Activated naive CD4-positive, alpha-beta T cell treated with anti-CD3 and anti-CD28 coated beads, Interleukin-2, amount 50 U/mL, for 24 hours (primary cell): ENCODE measurements at regions not wholly inside any gene's neighbourhood (a gene's known extent, or its start where the extent isn't known, plus 50 kb on each side); places are given as distances from the start of the nearest gene placed in this dataset.
"Not testable (repeated sequence)": the region's sequence is repeated elsewhere in the genome, so short reads cannot be mapped to it uniquely, and the experiment has no call there.

Experiments
- H3K27ac Mint-ChIP-seq: one replicate; pipeline ENCODE4 v1.8.0; 2021; ENCODE audit warnings: mild to moderate bottlenecking, mixed read lengths
- H3K27me3 Mint-ChIP-seq: one replicate; pipeline ENCODE4 v1.8.0; 2021; ENCODE audit warnings: mixed read lengths
- H3K36me3 Mint-ChIP-seq: one replicate; pipeline ENCODE4 v1.8.0; 2021; ENCODE audit warnings: mixed read lengths
- H3K4me1 Mint-ChIP-seq: one replicate; pipeline ENCODE4 v1.8.0; 2021; ENCODE audit warnings: mixed read lengths
- H3K4me3 Mint-ChIP-seq: one replicate; pipeline ENCODE4 v1.8.0; 2021; ENCODE audit warnings: mild to moderate bottlenecking, mixed read lengths
- H3K9me3 Mint-ChIP-seq: one replicate; pipeline ENCODE4 v1.8.0; 2021; ENCODE audit warnings: mixed read lengths

DNA sequence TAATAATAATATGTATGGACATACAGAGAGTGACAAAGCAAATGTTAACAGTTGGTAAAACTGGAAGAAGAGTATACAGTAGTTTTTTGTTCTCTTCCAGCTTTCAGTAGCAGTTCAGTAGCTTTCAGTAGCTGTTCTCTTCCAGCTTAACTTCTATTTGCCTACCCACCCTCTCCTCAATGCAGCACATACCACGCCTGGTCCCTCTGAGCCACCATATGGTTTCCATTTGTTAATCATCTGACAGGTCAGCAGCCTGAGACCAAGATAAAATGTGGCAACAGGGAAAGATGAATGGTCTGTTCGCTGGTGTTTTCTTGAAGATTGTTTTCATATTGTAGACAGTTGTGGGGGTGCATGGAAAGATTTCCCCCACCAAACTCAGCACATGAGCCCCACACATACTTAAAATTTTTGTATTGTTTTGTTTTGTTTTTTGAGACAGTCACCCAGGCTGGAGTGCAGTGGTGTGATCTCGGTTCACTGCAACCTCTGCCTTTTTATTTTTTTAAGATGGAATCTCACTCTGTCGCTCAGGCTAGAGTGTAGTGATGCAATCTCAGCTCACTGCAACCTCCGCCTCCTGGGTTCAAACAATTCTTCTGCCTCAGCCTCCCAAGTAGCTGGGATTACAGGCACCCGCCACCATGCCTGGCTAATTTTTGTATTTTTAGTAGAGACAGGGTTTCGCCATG, 56.8 kb downstream of the ATP6V0E2 start:
- H3K36me3 Mint-ChIP-seq, H3K4me3 Mint-ChIP-seq, H3K9me3 Mint-ChIP-seq, H3K27ac Mint-ChIP-seq, H3K27me3 Mint-ChIP-seq, H3K4me1 Mint-ChIP-seq: not testable (repeated sequence)

DNA sequence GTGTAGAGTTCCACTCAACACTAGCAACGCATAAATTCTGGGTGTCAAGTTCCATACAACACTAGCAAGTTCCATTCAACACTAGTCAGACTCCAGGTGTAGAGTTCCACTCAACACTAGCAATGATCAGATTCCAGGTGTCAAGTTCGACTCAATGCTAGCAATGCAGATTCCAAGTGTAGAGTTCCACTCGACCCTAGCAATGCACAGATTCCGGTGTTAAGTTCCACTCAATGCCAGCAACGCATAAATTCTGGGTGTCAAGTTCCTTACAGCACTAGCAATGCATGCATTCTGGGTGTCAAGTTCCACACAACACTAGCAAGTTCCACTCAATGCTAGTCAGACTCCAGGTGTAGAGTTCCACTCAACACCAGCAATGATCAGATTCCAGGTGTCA, 60.0 kb downstream of the ATP6V0E2 start:
- not testable (repeated sequence) for H3K4me1 Mint-ChIP-seq, H3K36me3 Mint-ChIP-seq, H3K4me3 Mint-ChIP-seq, H3K27ac Mint-ChIP-seq, H3K27me3 Mint-ChIP-seq, H3K9me3 Mint-ChIP-seq

DNA sequence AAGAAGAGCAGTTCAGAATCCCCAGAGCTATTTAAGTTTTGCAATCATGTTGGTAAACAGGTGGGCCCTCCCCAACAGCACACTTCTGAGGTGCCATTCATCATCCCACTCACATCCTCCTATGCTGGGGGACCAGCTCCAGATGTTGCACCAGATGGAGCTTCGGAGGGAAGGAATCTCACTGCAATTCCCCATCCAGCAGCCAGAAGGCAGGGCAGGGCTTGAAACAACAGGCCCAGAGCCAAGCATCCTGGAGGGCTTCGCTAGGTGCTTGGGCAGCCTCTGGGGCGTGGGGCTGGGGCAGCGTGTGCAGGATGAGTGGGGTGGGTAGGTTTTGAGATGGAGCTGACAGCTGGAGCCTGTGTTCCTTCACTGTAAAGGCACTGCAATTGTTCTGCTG, 73.6 kb downstream of the ATP6V0E2 start:
- not testable (repeated sequence) for H3K27me3 Mint-ChIP-seq, H3K36me3 Mint-ChIP-seq

DNA sequence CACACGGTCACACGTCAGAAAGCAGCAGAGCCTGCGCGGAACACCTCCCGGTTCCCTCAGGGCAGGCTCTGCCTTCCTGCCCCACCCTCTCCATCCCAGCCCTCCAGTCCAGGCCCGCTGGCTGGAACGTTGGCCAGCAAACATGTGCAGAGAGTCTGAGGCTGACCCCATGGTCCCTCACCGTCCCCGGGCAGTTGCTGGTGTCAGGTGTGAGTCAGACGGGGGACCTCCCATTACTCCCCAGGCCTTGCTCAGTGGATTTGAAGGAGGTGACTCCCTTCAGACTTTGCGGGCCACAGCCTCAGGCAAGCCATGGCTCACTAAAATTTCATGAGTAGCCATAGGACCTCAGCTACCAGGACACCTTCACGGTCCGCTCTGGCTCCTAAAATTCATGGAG, 74.7 kb downstream of the ATP6V0E2 start:
- H3K27ac Mint-ChIP-seq, H3K4me1 Mint-ChIP-seq, H3K9me3 Mint-ChIP-seq, H3K36me3 Mint-ChIP-seq, H3K4me3 Mint-ChIP-seq, H3K27me3 Mint-ChIP-seq: not testable (repeated sequence)

More for the DNA sequence above, 73.6 kb downstream of the ATP6V0E2 start:
- not testable (repeated sequence) for H3K4me3 Mint-ChIP-seq, H3K9me3 Mint-ChIP-seq, H3K27ac Mint-ChIP-seq, H3K4me1 Mint-ChIP-seq

GRCh38 chr7:149949863-149950577, 76.3 kb downstream of the ATP6V0E2 start:
- not testable (repeated sequence) for H3K4me1 Mint-ChIP-seq, H3K36me3 Mint-ChIP-seq, H3K9me3 Mint-ChIP-seq, H3K27me3 Mint-ChIP-seq, H3K4me3 Mint-ChIP-seq, H3K27ac Mint-ChIP-seq

GRCh38 chr7:149950578-149950924, 76.8 kb downstream of the ATP6V0E2 start:
- not testable (repeated sequence) for H3K36me3 Mint-ChIP-seq, H3K27me3 Mint-ChIP-seq, H3K27ac Mint-ChIP-seq, H3K9me3 Mint-ChIP-seq, H3K4me3 Mint-ChIP-seq, H3K4me1 Mint-ChIP-seq

GRCh38 chr7:149951579-149951978, 77.8 kb downstream of the ATP6V0E2 start:
- H3K27ac Mint-ChIP-seq, H3K36me3 Mint-ChIP-seq, H3K27me3 Mint-ChIP-seq, H3K4me1 Mint-ChIP-seq, H3K9me3 Mint-ChIP-seq, H3K4me3 Mint-ChIP-seq: not testable (repeated sequence)

DNA sequence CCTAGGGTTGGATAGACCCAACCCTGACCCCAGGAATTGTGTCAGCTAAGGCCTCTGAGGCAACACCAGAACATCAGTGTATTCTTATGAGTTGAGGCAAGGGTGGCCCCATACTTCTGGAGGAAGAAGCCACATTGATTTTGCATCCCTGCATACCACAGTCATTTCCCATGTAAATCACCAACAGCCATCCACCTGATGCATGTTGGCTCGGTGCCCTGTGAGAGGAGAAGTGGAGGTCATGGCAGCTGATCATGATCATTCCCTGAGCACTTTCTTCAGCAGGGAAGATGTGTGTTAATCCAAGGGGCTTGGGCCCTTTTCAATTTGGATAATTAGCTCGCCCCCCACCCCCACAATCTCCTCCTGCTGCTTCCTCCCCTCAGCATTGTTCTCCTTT, 85.1 kb downstream of the ATP6V0E2 start:
- H3K27ac Mint-ChIP-seq, H3K4me3 Mint-ChIP-seq, H3K9me3 Mint-ChIP-seq, H3K36me3 Mint-ChIP-seq, H3K27me3 Mint-ChIP-seq: not testable (repeated sequence)
- H3K4me1 Mint-ChIP-seq, result peaks cover 21% of the 10 kb centered on the region

DNA sequence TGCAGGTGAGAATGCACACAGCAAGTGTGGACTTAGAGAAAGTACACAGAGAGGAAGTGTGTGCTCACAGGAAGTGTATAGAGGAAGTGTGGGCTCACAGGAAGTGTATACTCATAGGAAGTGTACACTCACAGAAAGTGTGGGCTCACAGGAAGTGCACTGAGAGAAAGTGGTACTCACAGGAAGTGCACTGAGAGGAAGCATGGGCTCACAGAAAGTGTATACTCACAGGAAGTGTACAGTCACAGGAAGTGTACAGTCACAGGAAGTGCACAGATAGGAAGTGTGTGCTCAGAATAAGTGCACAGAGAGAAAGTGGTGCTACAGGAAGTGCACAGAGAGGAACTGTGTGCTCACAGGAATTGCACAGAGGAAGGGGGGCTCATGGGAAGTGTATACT, 87.1 kb downstream of the ATP6V0E2 start:
- H3K4me1 Mint-ChIP-seq, result peaks cover 21% of the 10 kb centered on the region

DNA sequence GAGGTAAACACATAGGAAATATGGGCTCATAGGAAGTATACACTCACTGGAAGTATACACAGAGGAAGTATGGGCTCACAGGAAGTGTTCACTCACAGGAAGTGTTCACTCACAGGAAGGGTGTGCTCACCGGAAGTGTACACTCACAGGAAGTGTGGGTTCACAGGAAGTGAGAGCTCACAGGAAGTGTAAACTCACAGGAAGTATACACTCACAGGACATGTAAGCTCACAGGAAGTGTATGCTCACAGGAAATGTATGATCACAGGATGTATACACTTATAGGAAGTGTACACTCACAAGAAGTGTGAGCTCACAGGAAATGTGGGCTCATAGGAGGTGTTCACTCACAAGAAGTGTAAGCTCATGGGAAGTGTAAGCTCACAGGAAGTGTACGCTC, 88.1 kb downstream of the ATP6V0E2 start:
- Mint-ChIP-seq H3K4me1 (peaks cover 21% of the 10 kb centered on the region), H3K4me3 (peak overlapping the region; percentile 42), H3K27ac (peak overlapping the region; percentile 95)
- not testable (repeated sequence) for H3K36me3 Mint-ChIP-seq, H3K9me3 Mint-ChIP-seq, H3K27me3 Mint-ChIP-seq

More for the DNA sequence above, 87.1 kb downstream of the ATP6V0E2 start:
- H3K9me3 Mint-ChIP-seq, H3K27me3 Mint-ChIP-seq, H3K36me3 Mint-ChIP-seq: not testable (repeated sequence)
- peak overlapping the region; percentile 0 for H3K4me3 Mint-ChIP-seq
- peak overlapping the region; percentile 95 for H3K27ac Mint-ChIP-seq

- not testable (repeated sequence) for H3K9me3 Mint-ChIP-seq, H3K36me3 Mint-ChIP-seq, H3K27me3 Mint-ChIP-seq, H3K4me3 Mint-ChIP-seq
- peaks cover 21% of the 10 kb centered on the region for H3K4me1 Mint-ChIP-seq
- peak overlapping the region; percentile 43 for H3K27ac Mint-ChIP-seq
Observed at GRCh38 chr7:149962685-149963319, 89.0 kb downstream of the ATP6V0E2 start.

DNA sequence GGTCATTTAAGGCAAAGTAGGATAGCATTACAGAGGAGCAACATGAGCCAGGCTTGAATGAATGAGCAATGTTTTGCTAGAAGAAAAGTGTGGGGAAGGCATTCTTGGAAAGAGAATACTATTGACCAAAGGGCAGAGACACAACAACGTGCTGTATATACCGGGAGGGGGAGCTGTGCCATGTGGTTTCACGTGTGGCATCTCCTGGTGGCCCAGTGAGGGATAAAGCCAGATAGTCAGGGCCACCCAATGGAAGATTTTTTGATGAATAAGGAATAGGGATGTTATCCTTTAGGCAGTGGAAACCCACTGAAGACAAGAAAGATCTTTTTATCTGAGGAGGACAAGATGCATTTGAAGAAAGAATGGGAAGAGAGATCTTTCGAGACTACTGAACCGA, 90.2 kb downstream of the ATP6V0E2 start:
- not testable (repeated sequence) for H3K36me3 Mint-ChIP-seq, H3K27me3 Mint-ChIP-seq, H3K9me3 Mint-ChIP-seq, H3K4me3 Mint-ChIP-seq, H3K27ac Mint-ChIP-seq
- peaks cover 21% of the 10 kb centered on the region for H3K4me1 Mint-ChIP-seq

DNA sequence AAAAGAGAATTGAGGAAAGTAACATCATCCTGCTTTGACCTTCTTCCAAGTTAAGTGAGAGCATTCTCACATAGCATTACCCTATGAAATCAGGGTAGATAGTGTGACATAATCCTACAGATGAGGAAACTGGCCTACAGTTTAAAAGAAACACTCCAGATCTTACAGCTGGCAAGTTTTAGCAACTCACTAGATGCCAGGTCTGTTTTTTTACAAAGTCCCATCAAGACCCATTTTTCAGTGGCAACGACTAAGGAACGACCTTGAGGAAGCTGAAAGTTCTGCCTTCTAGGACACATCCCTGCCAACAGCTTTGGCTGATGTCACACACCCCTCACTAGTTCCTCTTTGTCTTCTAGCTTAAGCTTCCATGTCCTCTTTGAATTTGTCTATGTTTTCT, 92.7 kb downstream of the ATP6V0E2 start:
- H3K4me1 Mint-ChIP-seq, result peaks cover 12% of the 10 kb centered on the region
- not testable (repeated sequence) for H3K36me3 Mint-ChIP-seq, H3K4me3 Mint-ChIP-seq, H3K9me3 Mint-ChIP-seq, H3K27me3 Mint-ChIP-seq, H3K27ac Mint-ChIP-seq

DNA sequence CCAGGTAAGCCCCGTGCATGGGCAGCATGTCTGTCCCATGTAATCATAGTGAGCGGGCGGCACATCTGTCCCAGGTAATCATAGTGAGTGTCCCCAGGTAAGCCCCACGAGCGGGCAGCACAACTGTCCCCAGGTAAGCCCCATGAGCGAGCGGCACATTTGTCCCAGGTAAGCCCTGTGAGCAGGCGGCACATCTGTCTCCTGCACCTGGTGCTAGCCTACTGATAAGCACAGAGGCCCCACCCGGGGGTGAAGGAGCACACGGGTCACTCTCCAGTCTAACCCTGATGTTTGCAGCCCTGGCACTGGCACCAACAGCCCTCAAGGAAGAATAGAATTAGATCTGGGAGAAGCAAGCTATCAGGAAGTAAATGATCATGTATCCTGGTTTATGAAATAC, 99.2 kb downstream of the ATP6V0E2 start:
- H3K27me3 Mint-ChIP-seq, H3K9me3 Mint-ChIP-seq, H3K27ac Mint-ChIP-seq, H3K4me1 Mint-ChIP-seq, H3K36me3 Mint-ChIP-seq, H3K4me3 Mint-ChIP-seq: not testable (repeated sequence)

DNA sequence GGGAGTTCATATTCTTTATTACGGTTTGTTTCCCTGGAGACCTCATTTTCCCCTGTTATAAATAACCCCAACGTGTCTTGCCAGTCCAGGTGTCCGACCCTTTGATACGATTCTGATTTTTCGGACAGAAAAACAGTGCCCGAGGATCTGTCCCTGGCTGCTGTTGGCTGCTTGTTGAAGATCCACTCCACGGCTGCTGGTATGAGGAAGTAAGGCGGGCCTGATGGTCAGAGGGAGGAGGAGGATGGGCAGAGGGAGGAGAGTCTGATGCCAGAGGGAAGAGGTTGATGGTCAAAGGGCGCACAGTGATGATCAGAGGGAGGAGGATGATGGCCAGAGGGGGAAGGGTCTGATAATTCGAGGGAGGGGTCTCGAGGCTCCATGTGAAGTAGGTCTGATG, 99.9 kb downstream of the ATP6V0E2 start:
- not testable (repeated sequence) for H3K4me3 Mint-ChIP-seq

GRCh38 chr7:149975608-149976007, 101.8 kb downstream of the ATP6V0E2 start:
- H3K36me3 Mint-ChIP-seq, H3K4me1 Mint-ChIP-seq, H3K4me3 Mint-ChIP-seq, H3K9me3 Mint-ChIP-seq, H3K27me3 Mint-ChIP-seq, H3K27ac Mint-ChIP-seq: not testable (repeated sequence)

More for the DNA sequence above, 99.9 kb downstream of the ATP6V0E2 start:
- not testable (repeated sequence) for H3K27me3 Mint-ChIP-seq, H3K9me3 Mint-ChIP-seq, H3K27ac Mint-ChIP-seq, H3K4me1 Mint-ChIP-seq, H3K36me3 Mint-ChIP-seq

GRCh38 chr7:149978537-149978936, 104.8 kb downstream of the ATP6V0E2 start:
- not testable (repeated sequence) for H3K4me3 Mint-ChIP-seq, H3K27ac Mint-ChIP-seq, H3K4me1 Mint-ChIP-seq, H3K36me3 Mint-ChIP-seq, H3K9me3 Mint-ChIP-seq, H3K27me3 Mint-ChIP-seq
